IMR-90 (cell line): ENCODE measurements at regions not wholly inside any gene's neighbourhood (a gene's known extent, or its start where the extent isn't known, plus 50 kb on each side); places are given as distances from the start of the nearest gene placed in this dataset.

Experiments
- ATAC-seq: fragments of 200-7000 bp; cut with Tn5 transposase; 2 replicates; pipeline ENCODE4 v1.9.1; 2020; ENCODE audit warnings: low read depth, mild to moderate bottlenecking, moderate library complexity
- BruUV-seq: library from RNA; stranded (reverse); fragments of 400-500 nt; replicated peaks from 2 replicates; lab custom pipeline; 2021; lab: Mats Ljungman, UMichigan
- CTCF ChIA-PET: fragments of 300-600 bp; formaldehyde crosslinking; extraction: SDS; loops from one replicate; lab custom pipeline; 2021; ENCODE audit warnings: antibody characterized with exemption; lab: Yijun Ruan, JAX
- POLR2A ChIA-PET: fragments of 300-600 bp; sonication (Branson Sonifier 250); formaldehyde crosslinking; loops from one replicate; lab custom pipeline; 2022; ENCODE audit warnings: antibody characterized with exemption; ENCODE audit not compliant: unreplicated experiment; lab: Charles Lee
- DNase-seq: peaks from one replicate; pipeline ENCODE4 v3.0.0; 2013
- H2AFZ ChIP-seq: replicated peaks from 2 replicates; pipeline ENCODE3; 2013; ENCODE audit warnings: low read length, mild to moderate bottlenecking; ENCODE audit not compliant: poor library complexity
- H2AK5ac ChIP-seq: 2 replicates; pipeline ENCODE4 v1.6.1; 2013; ENCODE audit warnings: low read depth, low read length, inconsistent platforms
- H2AK9ac ChIP-seq: replicated peaks from 2 replicates; pipeline ENCODE3; 2013; ENCODE audit warnings: mild to moderate bottlenecking, low read depth, low read length, moderate library complexity; ENCODE audit not compliant: poor library complexity
- H2BK120ac ChIP-seq: 2 replicates; pipeline ENCODE4 v1.6.1; 2013; ENCODE audit warnings: low read depth, low read length, inconsistent platforms
- H2BK15ac ChIP-seq: 3 replicates; pipeline ENCODE4 v1.6.1; 2013; ENCODE audit warnings: low read depth, low read length, inconsistent platforms
- H2BK20ac ChIP-seq: 2 replicates; pipeline ENCODE4 v1.6.1; 2013; ENCODE audit warnings: low read depth, mild to moderate bottlenecking, inconsistent platforms, low read length, moderate library complexity
- H2BK5ac ChIP-seq: 2 replicates; pipeline ENCODE4 v1.6.1; 2013; ENCODE audit warnings: mild to moderate bottlenecking, low read depth, low read length, inconsistent platforms; ENCODE audit not compliant: poor library complexity, severe bottlenecking
- H3K14ac ChIP-seq: replicated peaks from 2 replicates; pipeline ENCODE4 v1.6.1; 2013; ENCODE audit warnings: low read depth, low read length, inconsistent platforms
- H3K18ac ChIP-seq: 2 replicates; pipeline ENCODE4 v1.6.1; 2013; ENCODE audit warnings: low read depth, low read length, control low read depth
- H3K23ac ChIP-seq: 2 replicates; pipeline ENCODE4 v1.6.1; 2013; ENCODE audit warnings: low read depth, low read length, inconsistent platforms
- H3K27ac ChIP-seq: 2 replicates; pipeline ENCODE4 v1.5.1; 2013; ENCODE audit warnings: mild to moderate bottlenecking, control low read depth, low read length; ENCODE audit not compliant: insufficient read depth
- H3K27me3 ChIP-seq: 2 replicates; pipeline ENCODE4 v1.6.1; 2013; ENCODE audit warnings: low read length; ENCODE audit not compliant: control insufficient read depth, insufficient read depth
- H3K36me3 ChIP-seq: 2 replicates; pipeline ENCODE4 v1.6.1; 2013; ENCODE audit warnings: low read length, mixed read lengths; ENCODE audit not compliant: control insufficient read depth, insufficient read depth
- H3K4ac ChIP-seq: 2 replicates; pipeline ENCODE4 v1.6.1; 2013; ENCODE audit warnings: low read depth, low read length, inconsistent platforms
- H3K4me1 ChIP-seq: 2 replicates; pipeline ENCODE4 v1.6.1; 2013; ENCODE audit warnings: low read length, mixed read lengths; ENCODE audit not compliant: control insufficient read depth, insufficient read depth
- H3K4me2 ChIP-seq: 2 replicates; pipeline ENCODE4 v1.6.1; 2013; ENCODE audit warnings: low read depth, mild to moderate bottlenecking, control low read depth, low read length, moderate library complexity
- H3K4me3 ChIP-seq: 2 replicates; pipeline ENCODE4 v1.5.1; 2013; ENCODE audit warnings: low read depth, mild to moderate bottlenecking, control low read depth, low read length, moderate library complexity; ENCODE audit not compliant: insufficient read depth
- H3K56ac ChIP-seq: 2 replicates; pipeline ENCODE4 v1.6.1; 2013; ENCODE audit warnings: low read length, inconsistent platforms; ENCODE audit not compliant: insufficient read depth; ENCODE audit errors: extremely low read depth
- H3K79me1 ChIP-seq, 2 experiments: 2 replicates each; pipeline ENCODE4 v1.6.1; 2013; ENCODE audit warnings: low read length in 2 of 2, inconsistent platforms in 1 of 2, low read depth in 1 of 2
- H3K9ac ChIP-seq: 2 replicates; pipeline ENCODE4 v1.6.1; 2013; ENCODE audit warnings: low read depth, low read length, control low read depth
- H3K9me1 ChIP-seq: 2 replicates; pipeline ENCODE4 v1.6.1; 2013; ENCODE audit warnings: low read length, inconsistent platforms; ENCODE audit not compliant: insufficient read depth
- H3K9me3 ChIP-seq: 2 replicates; pipeline ENCODE4 v1.6.1; 2013; ENCODE audit warnings: low read length; ENCODE audit not compliant: control insufficient read depth, insufficient read depth
- H4K20me1 ChIP-seq: 2 replicates; pipeline ENCODE4 v1.6.1; 2013; ENCODE audit warnings: low read length, inconsistent platforms; ENCODE audit not compliant: insufficient read depth
- H4K5ac ChIP-seq: 2 replicates; pipeline ENCODE4 v1.6.1; 2013; ENCODE audit warnings: mild to moderate bottlenecking, low read depth, low read length, control low read depth
- H4K8ac ChIP-seq, 2 experiments: 2 replicates each; pipeline ENCODE4 v1.6.1; 2013; ENCODE audit warnings: low read depth in 2 of 2, low read length in 2 of 2, control low read depth in 1 of 2, inconsistent platforms in 1 of 2
- H4K91ac ChIP-seq: 2 replicates; pipeline ENCODE4 v1.6.1; 2013; ENCODE audit warnings: low read depth, low read length, inconsistent platforms; ENCODE audit not compliant: insufficient read depth
- BHLHE40 ChIP-seq: fragments of 150-350 bp; IDR thresholded peaks from 2 replicates; pipeline ENCODE4 v1.6.1; 2016; ENCODE audit warnings: mild to moderate bottlenecking, low read depth, low read length
- CHD1 ChIP-seq: IDR thresholded peaks from 2 replicates; pipeline ENCODE4 v1.6.1; 2012; ENCODE audit warnings: low read depth, low read length, improper control_type of control experiment
- CTCF ChIP-seq: conservative IDR thresholded peaks from 2 replicates; pipeline ENCODE4 v1.5.1; 2012; ENCODE audit warnings: mild to moderate bottlenecking, low read depth, low read length, improper control_type of control experiment
- ELK1 ChIP-seq: fragments of 150-350 bp; IDR thresholded peaks from 2 replicates; pipeline ENCODE4 v1.6.1; 2016; ENCODE audit warnings: low read depth, mild to moderate bottlenecking, low read length, moderate library complexity, borderline replicate concordance
- FOS ChIP-seq: fragments of 150-350 bp; IDR thresholded peaks from 2 replicates; pipeline ENCODE4 v1.6.1; 2016; ENCODE audit warnings: low read depth, low read length
- MAFK ChIP-seq: IDR thresholded peaks from 2 replicates; pipeline ENCODE4 v1.6.1; 2012; ENCODE audit warnings: low read depth, low read length, improper control_type of control experiment
- MAZ ChIP-seq: IDR thresholded peaks from 2 replicates; pipeline ENCODE4 v1.6.1; 2012; ENCODE audit warnings: low read depth, mild to moderate bottlenecking, low read length, improper control_type of control experiment, moderate library complexity, borderline replicate concordance
- MXI1 ChIP-seq: IDR thresholded peaks from 2 replicates; pipeline ENCODE4 v1.6.1; 2012; ENCODE audit warnings: low read depth, mild to moderate bottlenecking, low read length, moderate library complexity, borderline replicate concordance
- NFE2L2 ChIP-seq: fragments of 150-350 bp; IDR thresholded peaks from 2 replicates; pipeline ENCODE4 v1.6.1; 2016; ENCODE audit warnings: low read depth, mild to moderate bottlenecking, low read length
- POLR2A ChIP-seq: IDR thresholded peaks from 2 replicates; pipeline ENCODE4 v1.6.1; 2012; ENCODE audit warnings: mild to moderate bottlenecking, low read depth, low read length
- RAD21 ChIP-seq: IDR thresholded peaks from 2 replicates; pipeline ENCODE4 v1.6.1; 2012; ENCODE audit warnings: low read length, improper control_type of control experiment
- RCOR1 ChIP-seq: IDR thresholded peaks from 2 replicates; pipeline ENCODE4 v1.6.1; 2012; ENCODE audit warnings: mild to moderate bottlenecking, low read length, improper control_type of control experiment; ENCODE audit not compliant: insufficient replicate concordance
- RFX5 ChIP-seq: IDR thresholded peaks from 2 replicates; pipeline ENCODE4 v1.8.0; 2012; ENCODE audit warnings: low read depth, mild to moderate bottlenecking, low read length, moderate library complexity
- SMC3 ChIP-seq: fragments of 150-350 bp; IDR thresholded peaks from 2 replicates; pipeline ENCODE4 v1.6.1; 2016; ENCODE audit warnings: low read depth, mild to moderate bottlenecking, antibody characterized with exemption, low read length, moderate library complexity
- USF2 ChIP-seq: fragments of 150-350 bp; IDR thresholded peaks from 2 replicates; pipeline ENCODE4 v1.6.1; 2017; ENCODE audit warnings: mild to moderate bottlenecking, antibody characterized with exemption, low read length, low read depth
- WGBS, 2 experiments: methylation state at CpG; one replicate each; pipeline versions ENCODE4 v1.1.5 to v1.1.7; 2013; ENCODE audit warnings: missing lambda C conversion rate in 2 of 2; ENCODE audit not compliant: insufficient read length in 1 of 2; ENCODE audit errors: extremely low coverage in 2 of 2; 5-methylcytosine and 5-hydroxymethylcytosine counted together
- dilution Hi-C: fragments of 300-500 bp; cut with HindIII; formaldehyde crosslinking; loops from one replicate; pipeline ENCODE4 v1.14.3; 2018; ENCODE audit warnings: low sequenced_read_pairs; ENCODE audit not compliant: unreplicated experiment
- in situ Hi-C: fragments of 300-500 bp; cut with MboI; formaldehyde crosslinking; loops from 3 replicates; pipeline ENCODE4 v1.14.3; 2019; ENCODE audit warnings: low sequenced_read_pairs, inconsistent platforms, mixed read lengths
- intact Hi-C: fragments of 100-400 bp; cut with micrococcal nuclease; formaldehyde crosslinking; loops from 2 replicates; pipeline ENCODE4 v1.10.0; 2022

- intact Hi-C loops, result no loop called here
- Histone ChIP-seq H4K8ac (no peak overlapping the region), H2AK9ac (no peak overlapping the region), H3K4me2 (no peak overlapping the region), H3K9me1 (peaks cover 3% of the 10 kb centered on the region; the same call in 1 of the 2 replicates), H4K20me1 (no peaks in the 10 kb centered on the region), H3K23ac (no peak overlapping the region), H4K5ac (no peak overlapping the region), H2BK15ac (no peak overlapping the region), H3K27ac (no peak overlapping the region), H3K9me3 (peaks cover 1% of the 10 kb centered on the region; the same call in 1 of the 2 replicates), H3K4ac (no peak overlapping the region), H3K56ac (no peak overlapping the region), H3K14ac (no peak overlapping the region), H2BK5ac (no peak overlapping the region), H2AFZ (no peak overlapping the region), H3K18ac (no peak overlapping the region; the same call in 1 of the 2 replicates), H3K9ac (no peak overlapping the region), H2BK20ac (no peak overlapping the region), H3K79me1 (no peaks in the 10 kb centered on the region), H4K91ac (no peak overlapping the region), H3K4me3 (no peak overlapping the region), H2AK5ac (no peak overlapping the region), H3K4me1 (peaks cover 3% of the 10 kb centered on the region; the same call in 1 of the 2 replicates), H2BK120ac (no peak overlapping the region; the same call in 1 of the 2 replicates), H3K36me3 (no peaks in the 10 kb centered on the region), H3K27me3 (no peaks in the 10 kb centered on the region)
- ATAC-seq (no peak), DNase-seq (no peak)
- BruUV-seq, result no TSS peak
- CTCF ChIA-PET, result no interaction called here
- dilution Hi-C loops, result no loop called here
- TF ChIP-seq RCOR1 (no peak), MAFK (no peak), RAD21 (no peak), NFE2L2 (no peak), POLR2A (no peak), SMC3 (no peak), FOS (no peak), USF2 (no peak), MAZ (no peak), CHD1 (no peak), CTCF (no peak), ELK1 (no peak), BHLHE40 (no peak), MXI1 (no peak), RFX5 (no peak)
- in situ Hi-C loops, result no loop called here
- 95 to 100% methylated on average over 2 to 3 of the region's 4 CpGs for WGBS, 2 experiments
- POLR2A ChIA-PET, result interaction anchor here (0.6 kb wide), 1 partner anchor 8 kb away, joined by 3 read pairs; no protein-coding TSS in a partner anchor
Measured at GRCh38 chr4:123698556-123698955, 302.0 kb downstream of the SPRY1 start.
